Spleen (tissue), 11 donors: ENCODE measurements at regions not wholly inside any gene's neighbourhood (a gene's known extent, or its start where the extent isn't known, plus 50 kb on each side); places are given as distances from the start of the nearest gene placed in this dataset.

Experiments used
- DNase-seq: peaks from one replicate; pipeline ENCODE4 v3.0.0-alpha.2; 2020
- H3K27ac ChIP-seq, 8 donors: fragments of 200-600 bp; sonication (generic) in 7 of 8; 1 replicate in 4 of 8; 2 replicates in 4 of 8; pipeline versions ENCODE4 v1.5.0 to v1.8.0; 2016 to 2021; ENCODE audit warnings: inconsistent platforms in 4 of 8, mild to moderate bottlenecking in 4 of 8, moderate library complexity in 1 of 8
- H3K27me3 ChIP-seq, 7 donors: fragments of 200-600 bp; sonication (generic) in 6 of 7; replicated peaks in 1 of 7; 1 replicate in 4 of 7; 2 replicates in 3 of 7; pipeline versions ENCODE4 v1.5.0 to v1.8.0; 2016 to 2021; ENCODE audit warnings: inconsistent platforms in 3 of 7, mild to moderate bottlenecking in 1 of 7
- H3K36me3 ChIP-seq, 6 donors: fragments of 200-600 bp; sonication (generic) in 5 of 6; 1 replicate in 4 of 6; 2 replicates in 2 of 6; pipeline versions ENCODE4 v1.5.0 to v1.8.0; 2016 to 2021; ENCODE audit warnings: inconsistent platforms in 2 of 6
- H3K4me1 ChIP-seq, 6 donors: fragments of 200-600 bp; sonication (generic) in 5 of 6; 1 replicate in 3 of 6; 2 replicates in 3 of 6; pipeline versions ENCODE4 v1.5.0 to v1.8.0; 2016 to 2021; ENCODE audit warnings: inconsistent platforms in 3 of 6
- H3K4me3 ChIP-seq, 8 donors: fragments of 200-600 bp; sonication (generic) in 7 of 8; 1 replicate in 4 of 8; 2 replicates in 4 of 8; pipeline versions ENCODE4 v1.5.0 to v1.8.0; 2016 to 2021; ENCODE audit warnings: inconsistent platforms in 4 of 8, mild to moderate bottlenecking in 4 of 8, moderate library complexity in 2 of 8
- H3K9me3 ChIP-seq, 8 donors: fragments of 200-600 bp; sonication (generic) in 7 of 8; 1 replicate in 4 of 8; 2 replicates in 4 of 8; pipeline versions ENCODE4 v1.5.0 to v1.8.0; 2016 to 2021; ENCODE audit warnings: inconsistent platforms in 4 of 8
- POLR2A ChIP-seq, 3 donors: fragments of 450-650 bp; IDR thresholded peaks; one replicate each; pipeline ENCODE4 v1.5.1; 2017; ENCODE audit warnings: antibody characterized with exemption in 3 of 3, mild to moderate bottlenecking in 1 of 3
- POLR2AphosphoS5 ChIP-seq, 3 donors: sonication (generic); formaldehyde crosslinking; IDR thresholded peaks; one replicate each; pipeline ENCODE4 v1.5.1; 2017; ENCODE audit warnings: antibody characterized with exemption in 3 of 3
- WGBS, 5 donors: extraction: QIAGEN DNeasy Blood & Tissue Kit in 3 of 5; methylation state at CpG; one replicate each; pipeline versions ENCODE4 v1.1.5 to v1.1.7; 2013 to 2018; 5-methylcytosine and 5-hydroxymethylcytosine counted together
- intact Hi-C: fragments of 100-400 bp; cut with DNase I; formaldehyde crosslinking; loops from one replicate; pipeline ENCODE4 v1.15.0; 2023; ENCODE audit warnings: low total_unique reads
- TF ChIP-seq, protein P1 (sequence below), 11 experiments: fragments of 200-600 bp in 7 of 11; fragments of 450-650 bp in 4 of 11; sonication (generic) in 4 of 11; IDR thresholded peaks in 8 of 11; conservative IDR thresholded peaks in 3 of 11; 1 replicate in 7 of 11; 2 replicates in 4 of 11; pipeline versions ENCODE4 v1.4.0 to v1.8.0; 2016 to 2021; ENCODE audit warnings: antibody characterized with exemption in 11 of 11, inconsistent platforms in 4 of 11, mild to moderate bottlenecking in 1 of 11
- donor health status: healthy with polysubstance abuse.
- donor health status: DM: no; HTN: no; CAD: no; lungs with moderate emphysema.
- donor health status: DM: no; HTN: no; CAD: no.
- donor health status: Bipolar disorder and iron deficiency.
- donor health status: healthy.
- donor health status: DM: no; HTN: no; CAD: no.
- donor health status: DM: yes; HTN: yes; CAD: no.

DNA sequence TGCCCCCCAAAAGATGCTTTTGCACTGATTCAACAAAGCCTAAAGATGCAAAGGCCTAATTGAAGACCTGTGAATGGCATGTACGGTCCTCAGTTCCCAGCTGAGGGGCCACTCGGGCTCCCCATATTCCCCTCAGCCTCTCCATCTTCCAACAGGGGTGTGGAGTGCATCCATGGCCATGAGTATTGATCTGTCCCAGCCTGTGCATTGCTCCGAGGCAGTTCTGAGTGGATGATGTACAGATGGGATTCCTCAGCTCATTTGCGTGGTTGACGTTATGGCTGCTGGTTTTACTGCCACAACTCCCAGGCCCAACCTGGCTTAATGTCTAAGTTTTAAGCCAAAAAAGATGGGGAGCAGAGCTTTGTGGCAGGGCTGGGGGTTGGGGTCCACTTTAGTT lies 162.7 kb upstream of the ZNF267 start:
- Histone ChIP-seq H3K9me3 (no peaks in the 10 kb centered on the region), H3K4me1 (peaks cover 17 to 30% (median 25%) of the 10 kb centered on the region in 6 donors), H3K27ac (no peak overlapping the region), H3K27me3 (no peaks in the 10 kb centered on the region), H3K36me3 (peaks cover 0 to 50% (median 32%) of the 10 kb centered on the region in 6 donors), H3K4me3 (no peak overlapping the region)
- no peak for TF ChIP-seq POLR2AphosphoS5 (IDR thresholded peaks at IDR 0.05)
- no peak for TF ChIP-seq POLR2A (IDR thresholded peaks at IDR 0.05)
- WGBS, 5 donors = 71 to 92% (median 89%) methylated on average over 3 to 5 of the region's 5 CpGs
- no peak for DNase-seq
- intact Hi-C loops = loop anchor here (10.0 kb wide), 1 partner anchor 226 kb away; the partner anchor contains the start of gene SLC5A2

DNA sequence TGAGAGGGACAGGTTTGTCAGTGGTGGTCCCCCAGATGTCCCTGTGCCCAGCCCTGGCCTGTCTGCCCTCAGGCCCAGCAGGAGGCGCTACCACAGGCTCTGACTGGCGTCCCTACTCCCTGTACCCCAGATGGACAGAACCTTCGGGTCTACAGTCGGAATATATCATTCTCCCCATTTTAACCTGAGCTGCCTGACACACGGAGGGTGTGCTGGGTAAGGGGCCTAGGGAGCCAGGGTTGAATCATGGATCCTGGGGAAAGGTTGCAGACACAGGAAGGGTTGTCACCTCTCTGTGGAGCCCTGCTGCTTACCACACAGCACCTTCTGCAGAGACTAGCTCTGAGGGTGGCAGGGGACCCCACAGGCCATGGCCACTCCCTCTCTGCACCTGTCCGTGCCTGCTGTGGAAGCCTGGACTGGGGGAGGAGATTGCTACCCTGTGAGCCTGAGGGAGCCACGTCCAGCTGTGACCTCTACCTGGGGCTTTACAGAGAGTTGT lies 162.2 kb upstream of the ZNF267 start:
- TF ChIP-seq, protein P1, sequence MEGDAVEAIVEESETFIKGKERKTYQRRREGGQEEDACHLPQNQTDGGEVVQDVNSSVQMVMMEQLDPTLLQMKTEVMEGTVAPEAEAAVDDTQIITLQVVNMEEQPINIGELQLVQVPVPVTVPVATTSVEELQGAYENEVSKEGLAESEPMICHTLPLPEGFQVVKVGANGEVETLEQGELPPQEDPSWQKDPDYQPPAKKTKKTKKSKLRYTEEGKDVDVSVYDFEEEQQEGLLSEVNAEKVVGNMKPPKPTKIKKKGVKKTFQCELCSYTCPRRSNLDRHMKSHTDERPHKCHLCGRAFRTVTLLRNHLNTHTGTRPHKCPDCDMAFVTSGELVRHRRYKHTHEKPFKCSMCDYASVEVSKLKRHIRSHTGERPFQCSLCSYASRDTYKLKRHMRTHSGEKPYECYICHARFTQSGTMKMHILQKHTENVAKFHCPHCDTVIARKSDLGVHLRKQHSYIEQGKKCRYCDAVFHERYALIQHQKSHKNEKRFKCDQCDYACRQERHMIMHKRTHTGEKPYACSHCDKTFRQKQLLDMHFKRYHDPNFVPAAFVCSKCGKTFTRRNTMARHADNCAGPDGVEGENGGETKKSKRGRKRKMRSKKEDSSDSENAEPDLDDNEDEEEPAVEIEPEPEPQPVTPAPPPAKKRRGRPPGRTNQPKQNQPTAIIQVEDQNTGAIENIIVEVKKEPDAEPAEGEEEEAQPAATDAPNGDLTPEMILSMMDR (IDR thresholded peaks at IDR 0.05 in 8 of 11, conservative IDR thresholded peaks at IDR 0.05 in 3 of 11) = no peak
- TF ChIP-seq POLR2A (IDR thresholded peaks at IDR 0.05) (no peak), POLR2AphosphoS5 (IDR thresholded peaks at IDR 0.05) (peak in 1 of 3 donors; percentile 15)
- Histone ChIP-seq H3K9me3 (no peaks in the 10 kb centered on the region), H3K27ac (no peak overlapping the region), H3K27me3 (no peaks in the 10 kb centered on the region), H3K36me3 (peaks cover 0 to 50% (median 28%) of the 10 kb centered on the region in 6 donors), H3K4me3 (no peak overlapping the region), H3K4me1 (peaks cover 17 to 34% (median 28%) of the 10 kb centered on the region in 6 donors)
- intact Hi-C loops = loop anchor here (10.0 kb wide), 1 partner anchor 227 kb away; the partner anchor contains the start of gene SLC5A2
- 81 to 91% (median 90%) methylated on average over 7 of the region's 7 CpGs for WGBS, 5 donors
- no peak for DNase-seq

DNA sequence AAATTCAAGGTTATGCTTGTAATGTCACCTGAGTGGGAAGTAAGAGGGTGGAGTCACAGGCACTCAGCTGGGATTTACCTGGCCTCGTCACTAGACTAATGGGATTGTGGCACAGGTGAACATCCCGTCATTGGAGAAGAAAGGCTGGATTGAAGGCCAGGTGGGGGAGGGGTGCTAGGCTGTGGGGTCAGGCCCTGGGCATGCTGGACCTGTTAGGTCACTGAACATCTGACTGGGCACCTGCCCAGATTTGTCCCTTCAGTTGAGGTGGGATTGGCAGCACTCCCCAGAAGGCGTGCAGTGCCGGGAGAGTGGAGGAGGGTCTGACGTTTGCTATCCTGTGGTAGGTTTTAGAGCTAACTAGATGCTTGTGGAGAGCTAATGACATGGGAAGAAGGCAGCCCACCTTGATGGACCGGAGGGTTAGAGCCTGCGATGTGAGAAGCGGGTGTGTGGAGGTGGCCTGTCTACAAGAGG lies 161.5 kb upstream of the ZNF267 start:
- no peak overlapping the region for H3K27ac ChIP-seq
- intact Hi-C loops = loop anchor here (10.0 kb wide), 1 partner anchor 227 kb away; the partner anchor contains the start of gene SLC5A2
- peaks cover 17 to 37% (median 28%) of the 10 kb centered on the region in 6 donors for H3K4me1 ChIP-seq
- TF ChIP-seq, protein P1 (IDR thresholded peaks at IDR 0.05 in 8 of 11, conservative IDR thresholded peaks at IDR 0.05 in 3 of 11) = no peak
- 93 to 99% (median 94%) methylated on average over 8 of the region's 8 CpGs for WGBS, 5 donors
- DNase-seq = no peak
- H3K27me3 ChIP-seq = no peaks in the 10 kb centered on the region
- H3K9me3 ChIP-seq = no peaks in the 10 kb centered on the region
- no peak overlapping the region for H3K4me3 ChIP-seq
- peaks cover 0 to 45% (median 21%) of the 10 kb centered on the region in 6 donors for H3K36me3 ChIP-seq

DNA sequence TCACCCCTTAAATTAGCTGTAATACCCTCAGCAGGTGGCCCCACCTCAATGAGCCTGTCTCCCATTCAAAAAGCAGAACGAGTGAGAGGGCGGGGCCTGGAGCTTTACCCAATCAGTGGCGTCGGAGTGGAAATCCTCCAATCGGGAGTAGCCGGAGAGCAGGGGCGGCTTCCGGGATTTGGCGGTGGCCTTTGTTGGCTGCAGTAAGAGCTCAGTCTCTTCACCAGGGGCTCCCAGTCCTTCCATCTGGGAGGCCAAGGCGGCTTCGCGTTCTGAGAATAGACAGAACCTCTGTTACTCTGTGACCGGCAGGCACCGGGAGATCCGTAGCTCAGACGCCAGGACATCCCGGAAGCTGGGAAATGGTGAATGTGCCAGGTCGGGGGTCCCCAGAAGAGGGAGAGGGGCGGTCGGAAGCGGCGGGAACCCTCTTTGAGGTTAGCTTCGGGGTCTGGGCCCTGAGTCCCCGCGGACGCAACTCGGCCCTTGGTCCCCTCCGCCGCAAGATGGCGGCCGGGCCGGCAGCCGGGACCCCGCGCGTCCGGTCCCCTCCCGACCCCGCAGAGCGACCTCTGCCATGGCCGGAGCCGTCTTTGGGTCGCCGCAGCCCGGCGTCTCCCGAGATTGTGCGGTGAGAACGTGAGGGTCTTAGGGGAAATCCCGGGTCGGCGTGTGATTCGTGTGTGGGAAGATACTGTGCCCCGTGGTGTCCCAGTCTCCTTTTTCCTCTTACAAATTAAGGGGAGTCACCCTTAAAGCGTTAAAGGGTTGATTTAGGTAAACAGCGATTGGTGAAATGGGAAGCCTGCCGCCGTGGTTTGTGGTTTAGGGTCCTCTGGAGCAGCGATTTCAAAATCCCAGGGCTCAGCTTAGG lies 160.3 kb upstream of the ZNF267 start:
- no peaks in the 10 kb centered on the region for H3K27me3 ChIP-seq
- H3K9me3 ChIP-seq = peaks cover 0 to under 1% (median 0%) of the 10 kb centered on the region in 8 donors
- TF ChIP-seq, protein P1 (IDR thresholded peaks at IDR 0.05 in 8 of 11, conservative IDR thresholded peaks at IDR 0.05 in 3 of 11) = peak in 2 of 11 experiments; percentile 17 to 21
- peak; percentile 41 to 77 (median 70) for TF ChIP-seq POLR2A (IDR thresholded peaks at IDR 0.05)
- peak; percentile 87 to 96 (median 92) for TF ChIP-seq POLR2AphosphoS5 (IDR thresholded peaks at IDR 0.05)
- intact Hi-C loops = loop anchor here (10.0 kb wide), 1 partner anchor 229 kb away; the partner anchor contains the start of gene SLC5A2
- peaks cover 0 to 39% (median 10%) of the 10 kb centered on the region in 6 donors for H3K36me3 ChIP-seq
- 0 to 1% (median 0%) methylated on average over 27 to 59 of the region's 59 CpGs for WGBS, 5 donors
- H3K4me3 ChIP-seq = peak overlapping the region; percentile 59 to 91 (median 86)
- DNase-seq = peak; percentile 94
- H3K27ac ChIP-seq = peak overlapping the region; percentile 93 to 97 (median 96)
- peaks cover 17 to 43% (median 28%) of the 10 kb centered on the region in 6 donors for H3K4me1 ChIP-seq
